ENCODE measurements at regions not wholly inside any gene's neighbourhood (a gene's known extent, or its start where the extent isn't known, plus 50 kb on each side); places are given as distances from the start of the nearest gene placed in this dataset.

GRCh38 chr6:4383910-4384638, 248.7 kb upstream of the ECI2 start:
- DNase-seq (ENCODE audit: low read depth in 3 of 3, low spot score in 1 of 3), result no peak

- DNase-seq (ENCODE audit: low read depth in 3 of 3, low spot score in 1 of 3), result no peak
Observed at GRCh38 chr6:4382362-4382853, 247.0 kb upstream of the ECI2 start.

GRCh38 chr6:4381381-4381780, 246.0 kb upstream of the ECI2 start:
- DNase-seq (ENCODE audit: low read depth in 3 of 3, low spot score in 1 of 3), result no peak

- DNase-seq (ENCODE audit: low read depth in 3 of 3, low spot score in 1 of 3), result no peak
Observed at GRCh38 chr6:4380881-4381281, 245.5 kb upstream of the ECI2 start.

- DNase-seq (ENCODE audit: low read depth in 3 of 3, low spot score in 1 of 3), result no peak
Observed at GRCh38 chr6:4379958-4380357, 244.6 kb upstream of the ECI2 start.

GRCh38 chr6:4378319-4378996, 243.1 kb upstream of the ECI2 start:
- no peak for DNase-seq (ENCODE audit: low read depth in 3 of 3, low spot score in 1 of 3)

GRCh38 chr6:4377603-4378002, 242.2 kb upstream of the ECI2 start:
- no peak for DNase-seq (ENCODE audit: low read depth in 3 of 3, low spot score in 1 of 3)

- no peak for DNase-seq (ENCODE audit: low read depth in 3 of 3, low spot score in 1 of 3)
Observed at GRCh38 chr6:4374216-4374615, 238.8 kb upstream of the ECI2 start.

GRCh38 chr6:4372866-4373265, 237.5 kb upstream of the ECI2 start:
- no peak for DNase-seq (ENCODE audit: low read depth in 3 of 3, low spot score in 1 of 3)

GRCh38 chr6:4371207-4371921, 236.0 kb upstream of the ECI2 start:
- no peak for DNase-seq (ENCODE audit: low read depth in 3 of 3, low spot score in 1 of 3)

GRCh38 chr6:4370066-4370465, 234.7 kb upstream of the ECI2 start:
- DNase-seq (ENCODE audit: low read depth in 3 of 3, low spot score in 1 of 3), result no peak

GRCh38 chr6:4369616-4370015, 234.2 kb upstream of the ECI2 start:
- DNase-seq (ENCODE audit: low read depth in 3 of 3, low spot score in 1 of 3), result no peak

GRCh38 chr6:4368649-4369048, 233.3 kb upstream of the ECI2 start:
- DNase-seq (ENCODE audit: low read depth in 3 of 3, low spot score in 1 of 3), result no peak

GRCh38 chr6:4367643-4368042, 232.3 kb upstream of the ECI2 start:
- no peak for DNase-seq (ENCODE audit: low read depth in 3 of 3, low spot score in 1 of 3)

GRCh38 chr6:4366635-4367395, 231.4 kb upstream of the ECI2 start:
- DNase-seq (ENCODE audit: low read depth in 3 of 3, low spot score in 1 of 3), result no peak

- DNase-seq (ENCODE audit: low read depth in 3 of 3, low spot score in 1 of 3), result no peak
Observed at GRCh38 chr6:4365686-4366085, 230.3 kb upstream of the ECI2 start.

GRCh38 chr6:4364711-4365110, 229.3 kb upstream of the ECI2 start:
- no peak for DNase-seq (ENCODE audit: low read depth in 3 of 3, low spot score in 1 of 3)

- no peak for DNase-seq (ENCODE audit: low read depth in 3 of 3, low spot score in 1 of 3)
Observed at GRCh38 chr6:4364172-4364571, 228.8 kb upstream of the ECI2 start.

GRCh38 chr6:4363656-4364055, 228.3 kb upstream of the ECI2 start:
- no peak for DNase-seq (ENCODE audit: low read depth in 3 of 3, low spot score in 1 of 3)

- no peak for DNase-seq (ENCODE audit: low read depth in 3 of 3, low spot score in 1 of 3)
Observed at GRCh38 chr6:4362326-4362725, 227.0 kb upstream of the ECI2 start.

- no peak for DNase-seq (ENCODE audit: low read depth in 3 of 3, low spot score in 1 of 3)
Observed at GRCh38 chr6:4360920-4361319, 225.5 kb upstream of the ECI2 start.
